NB4 (cell line): ENCODE measurements at regions not wholly inside any gene's neighbourhood (a gene's known extent, or its start where the extent isn't known, plus 50 kb on each side); places are given as distances from the start of the nearest gene placed in this dataset.

Experiments used
- MAX ChIP-seq: IDR thresholded peaks from 2 replicates; pipeline ENCODE4 v1.6.1; 2011; ENCODE audit warnings: low read depth, low read length
- MYC ChIP-seq: IDR thresholded peaks from 2 replicates; pipeline ENCODE4 v1.6.1; 2011; ENCODE audit warnings: low read depth, low read length
- POLR2A ChIP-seq: IDR thresholded peaks from 2 replicates; pipeline ENCODE4 v1.6.1; 2011; ENCODE audit warnings: mild to moderate bottlenecking; ENCODE audit not compliant: insufficient read length; ENCODE audit errors: extremely low read depth
- TF ChIP-seq, protein P1 (sequence below): IDR thresholded peaks from one replicate; pipeline ENCODE4 v1.5.1; 2012; ENCODE audit warnings: low read depth, low read length

DNA sequence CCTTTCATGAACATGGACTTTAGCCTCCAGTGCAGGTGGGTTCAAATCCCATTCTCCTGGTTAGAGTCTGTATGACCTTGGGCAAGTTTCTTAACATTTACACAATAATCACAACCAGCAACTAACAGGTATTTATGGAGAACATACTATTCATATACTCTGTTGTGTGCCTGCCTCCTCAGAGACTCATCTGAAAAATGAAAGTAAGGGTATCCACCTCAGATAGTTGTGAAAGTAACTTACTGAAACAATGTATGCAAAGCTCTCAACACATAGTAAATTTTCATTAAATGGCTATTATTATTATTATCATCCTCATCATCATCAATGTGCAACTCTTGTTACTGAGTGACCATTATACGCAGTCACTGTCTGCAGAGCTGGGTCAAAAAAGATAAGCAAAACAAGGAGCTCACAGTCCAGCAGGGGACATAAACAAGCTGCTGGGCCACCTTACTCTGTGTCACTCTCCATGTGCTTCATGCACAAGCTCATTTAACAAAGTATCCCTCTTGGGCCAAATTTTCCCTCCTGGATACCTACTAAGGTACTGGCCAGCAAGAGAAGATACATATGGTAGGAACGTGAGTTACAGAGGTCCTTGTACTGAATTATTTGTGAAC is 70.9 kb upstream of the FNDC3A start:
- TF ChIP-seq, protein P1, sequence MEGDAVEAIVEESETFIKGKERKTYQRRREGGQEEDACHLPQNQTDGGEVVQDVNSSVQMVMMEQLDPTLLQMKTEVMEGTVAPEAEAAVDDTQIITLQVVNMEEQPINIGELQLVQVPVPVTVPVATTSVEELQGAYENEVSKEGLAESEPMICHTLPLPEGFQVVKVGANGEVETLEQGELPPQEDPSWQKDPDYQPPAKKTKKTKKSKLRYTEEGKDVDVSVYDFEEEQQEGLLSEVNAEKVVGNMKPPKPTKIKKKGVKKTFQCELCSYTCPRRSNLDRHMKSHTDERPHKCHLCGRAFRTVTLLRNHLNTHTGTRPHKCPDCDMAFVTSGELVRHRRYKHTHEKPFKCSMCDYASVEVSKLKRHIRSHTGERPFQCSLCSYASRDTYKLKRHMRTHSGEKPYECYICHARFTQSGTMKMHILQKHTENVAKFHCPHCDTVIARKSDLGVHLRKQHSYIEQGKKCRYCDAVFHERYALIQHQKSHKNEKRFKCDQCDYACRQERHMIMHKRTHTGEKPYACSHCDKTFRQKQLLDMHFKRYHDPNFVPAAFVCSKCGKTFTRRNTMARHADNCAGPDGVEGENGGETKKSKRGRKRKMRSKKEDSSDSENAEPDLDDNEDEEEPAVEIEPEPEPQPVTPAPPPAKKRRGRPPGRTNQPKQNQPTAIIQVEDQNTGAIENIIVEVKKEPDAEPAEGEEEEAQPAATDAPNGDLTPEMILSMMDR: no peak
- no peak for TF ChIP-seq POLR2A
- no peak for TF ChIP-seq MYC
- TF ChIP-seq MAX: no peak
